ENCODE measurements at regions not wholly inside any gene's neighbourhood (a gene's known extent, or its start where the extent isn't known, plus 50 kb on each side); places are given as distances from the start of the nearest gene placed in this dataset.
"Not testable (repeated sequence)": the region's sequence is repeated elsewhere in the genome, so short reads cannot be mapped to it uniquely, and the experiment has no call there.

DNA sequence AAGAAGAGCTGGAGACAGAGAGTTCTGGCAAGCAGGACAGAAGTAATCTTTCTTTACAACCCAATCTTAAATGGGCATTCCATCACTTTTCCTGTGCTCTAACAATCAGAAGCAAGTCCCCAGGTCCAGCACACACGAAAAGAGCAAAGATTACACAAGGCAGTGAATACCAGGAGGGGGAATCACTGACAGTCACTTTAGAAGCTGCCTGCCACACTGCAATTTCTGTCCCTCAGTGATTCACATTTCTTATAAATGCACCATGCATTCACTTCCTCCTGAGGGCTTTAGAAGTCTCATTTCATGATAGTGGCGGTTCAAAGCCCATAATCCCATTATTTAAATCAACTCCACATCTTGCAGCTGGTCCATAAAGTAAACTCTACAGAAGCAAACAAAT lies 362.5 kb downstream of the POM121L12 start:
- DNase-seq (ENCODE audit: low spot score), result no peak

GRCh38 chr7:53398566-53398965 lies 363.1 kb downstream of the POM121L12 start:
- DNase-seq (ENCODE audit: low spot score), result no peak

- no peak for DNase-seq (ENCODE audit: low spot score)
Observed at GRCh38 chr7:53413021-53413420, 377.6 kb downstream of the POM121L12 start.

DNA sequence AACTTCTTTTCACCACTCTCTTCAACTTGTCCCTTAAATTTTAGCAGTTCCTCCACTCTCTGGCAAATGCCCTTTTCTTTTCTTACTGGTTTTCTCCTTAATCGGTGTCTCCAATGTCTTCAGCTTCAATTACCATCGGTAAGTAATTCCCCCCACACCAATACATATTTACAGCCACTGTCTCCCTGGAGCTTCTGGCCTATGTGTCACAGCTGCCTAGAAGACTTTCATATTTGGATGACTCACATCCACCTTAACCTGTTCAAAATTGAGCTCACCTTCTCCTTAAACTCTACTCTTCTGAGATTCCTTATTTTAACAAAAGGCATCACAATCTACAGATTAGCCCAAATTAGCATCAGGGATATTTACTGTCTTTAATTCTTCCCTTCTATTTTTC lies 380.4 kb downstream of the POM121L12 start:
- no peak for DNase-seq (ENCODE audit: low spot score)

GRCh38 chr7:53418834-53419482 lies 383.5 kb downstream of the POM121L12 start:
- no peak for DNase-seq (ENCODE audit: low spot score)

DNA sequence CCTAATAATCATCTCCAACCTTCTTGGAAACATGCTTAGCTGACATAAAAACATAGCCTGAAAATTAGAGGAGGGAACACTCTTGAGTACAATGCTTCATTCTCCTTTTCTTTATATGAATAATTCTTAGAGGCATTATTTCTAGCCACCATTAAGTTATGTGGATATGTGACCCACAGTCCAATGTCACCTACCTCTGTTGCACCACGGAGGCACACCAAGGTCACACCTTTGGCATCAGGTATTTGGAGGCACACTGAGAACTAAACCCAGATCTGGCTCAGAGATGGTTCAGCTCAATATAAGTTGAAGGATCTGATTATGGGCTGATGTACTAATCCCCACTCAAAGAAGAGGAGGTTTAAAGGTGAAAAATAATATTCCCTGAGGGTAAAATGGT lies 385.1 kb downstream of the POM121L12 start:
- no peak for DNase-seq (ENCODE audit: low spot score)

GRCh38 chr7:53422291-53422690 lies 386.9 kb downstream of the POM121L12 start:
- no peak for DNase-seq (ENCODE audit: low spot score)

- no peak for DNase-seq (ENCODE audit: low spot score)
Observed at GRCh38 chr7:53426145-53426750, 390.8 kb downstream of the POM121L12 start.

- no peak for DNase-seq (ENCODE audit: low spot score)
Observed at GRCh38 chr7:53428045-53428444, 392.6 kb downstream of the POM121L12 start.

DNA sequence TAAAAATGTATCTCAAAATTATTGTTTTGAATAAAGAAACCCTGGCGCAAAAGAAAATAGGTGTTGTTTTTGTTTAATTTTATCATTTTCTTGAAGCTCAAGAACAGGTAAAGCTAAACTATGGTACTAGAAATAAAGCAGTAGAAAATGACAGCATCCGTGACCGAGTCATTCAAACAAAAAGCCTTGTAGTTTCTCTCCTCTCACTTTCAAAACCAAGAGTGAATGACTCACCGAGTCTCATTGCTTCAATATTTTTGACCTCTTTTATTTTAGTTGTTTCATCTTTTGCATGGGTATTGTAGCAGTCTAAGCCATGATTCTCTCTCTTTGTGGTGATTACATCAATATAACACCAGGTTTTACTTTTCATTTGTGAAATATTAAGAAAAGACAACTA lies 396.5 kb downstream of the POM121L12 start:
- no peak for DNase-seq (ENCODE audit: low spot score)

GRCh38 chr7:53437336-53437735 lies 401.9 kb downstream of the POM121L12 start:
- DNase-seq (ENCODE audit: low spot score), result no peak

DNA sequence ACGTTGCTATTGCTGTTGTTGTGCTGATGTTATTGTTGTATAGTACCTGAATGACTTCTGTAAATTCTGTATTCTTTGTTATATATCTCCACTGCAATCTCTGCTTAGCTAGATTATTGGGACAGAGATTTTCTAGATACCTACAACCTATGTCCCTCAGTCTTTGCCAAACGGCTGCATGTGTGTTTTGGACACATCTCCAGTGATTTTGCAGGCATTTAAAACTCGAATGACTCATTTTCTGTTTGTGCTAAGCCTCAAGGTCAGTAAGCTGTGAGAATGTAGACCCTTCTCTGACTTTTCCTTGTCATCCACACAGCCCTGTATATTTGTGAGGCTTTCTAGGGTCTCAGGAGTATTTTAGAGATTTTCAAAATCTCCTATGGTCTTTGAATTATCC lies 410.7 kb downstream of the POM121L12 start:
- no peak for DNase-seq (ENCODE audit: low spot score)

DNA sequence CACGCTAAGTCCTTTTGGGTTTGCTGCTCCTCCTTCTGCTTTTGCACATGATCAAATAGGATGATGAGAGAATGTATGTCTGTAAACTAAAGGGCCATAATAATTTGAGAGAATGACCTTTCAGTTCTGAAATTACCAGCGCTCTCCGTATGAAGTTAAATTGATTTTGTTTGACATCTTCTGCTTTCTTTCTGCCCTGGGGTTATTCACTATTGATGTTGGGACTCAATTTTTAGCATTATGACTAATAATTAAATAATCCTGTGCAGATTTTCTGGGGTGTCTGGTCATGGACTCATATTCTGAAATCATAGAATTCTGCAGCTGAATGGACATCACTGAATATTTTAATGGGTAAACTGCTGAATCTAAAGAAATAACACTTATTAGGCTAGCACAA lies 423.2 kb downstream of the POM121L12 start:
- DNase-seq (ENCODE audit: low spot score), result no peak

DNA sequence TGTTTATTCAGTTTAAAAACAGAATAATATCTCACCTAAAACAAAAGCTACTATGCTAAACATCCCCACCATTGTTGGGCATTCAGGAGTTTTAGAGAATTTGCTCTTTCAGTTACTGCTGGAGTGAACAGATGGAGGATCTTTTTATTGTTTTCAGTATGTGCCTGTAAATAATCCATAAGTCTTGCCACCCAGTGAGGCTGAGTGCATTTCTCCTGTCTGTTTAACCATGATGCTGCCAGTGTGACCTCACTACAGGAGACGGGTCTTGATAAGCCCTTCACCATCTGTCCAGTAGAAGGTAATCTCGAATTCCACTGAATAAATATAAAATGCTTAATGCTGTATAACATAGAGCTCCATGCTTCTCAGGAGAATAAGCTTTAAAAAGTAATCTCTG lies 430.9 kb downstream of the POM121L12 start:
- no peak for DNase-seq (ENCODE audit: low spot score)

DNA sequence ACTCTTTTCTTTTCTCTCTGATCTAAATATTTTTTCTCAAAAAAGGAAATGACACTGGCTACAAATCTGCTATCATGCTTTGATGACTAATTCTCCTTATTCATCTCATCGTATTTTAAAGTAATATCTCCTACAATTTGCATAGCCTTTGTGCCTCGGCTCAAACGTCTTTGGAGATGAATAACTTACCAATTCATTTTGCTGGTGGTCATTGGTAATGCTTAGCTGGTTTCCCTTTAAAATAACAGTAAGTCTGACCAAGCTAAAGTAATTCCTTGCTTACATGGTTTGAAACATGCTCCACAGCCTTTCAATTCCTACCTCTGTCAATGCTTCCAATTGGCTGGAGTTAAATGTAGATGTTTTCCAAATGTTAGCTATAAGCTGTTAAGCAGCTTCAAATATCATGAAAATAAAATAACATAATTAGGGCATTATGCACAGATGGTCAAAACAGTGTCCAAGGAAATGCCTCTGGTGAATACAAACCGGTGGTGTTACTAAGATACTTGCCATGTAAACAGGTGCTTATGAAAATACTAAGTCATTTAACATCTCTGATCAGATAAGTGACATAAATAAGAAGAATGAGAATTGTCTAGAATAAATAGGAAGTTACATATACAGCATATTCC lies 435.0 kb downstream of the POM121L12 start:
- no peak for DNase-seq (ENCODE audit: low spot score)

DNA sequence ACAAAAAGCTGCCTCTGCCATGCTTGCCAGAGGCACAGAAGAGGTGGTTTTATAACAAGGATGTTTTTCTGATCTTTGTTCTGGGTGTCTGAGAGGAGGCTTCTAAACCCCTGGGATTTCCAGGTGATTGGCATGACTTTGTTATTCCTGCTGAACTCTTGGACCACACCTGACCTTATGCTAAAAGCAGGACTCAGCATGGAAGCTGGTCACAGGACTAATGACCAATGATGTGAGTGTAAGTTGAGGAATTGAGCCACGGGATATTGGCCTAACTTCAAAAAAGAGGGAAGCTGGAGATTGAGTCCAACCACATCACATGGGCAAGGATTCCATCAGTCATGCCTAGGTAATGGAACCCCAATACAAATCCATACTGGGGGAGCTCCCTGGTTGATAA lies 437.9 kb downstream of the POM121L12 start:
- no peak for DNase-seq (ENCODE audit: low spot score)

- DNase-seq (ENCODE audit: low spot score), result no peak
Observed at GRCh38 chr7:53475776-53476175, 440.3 kb downstream of the POM121L12 start.

- no peak for DNase-seq (ENCODE audit: low spot score)
Observed at GRCh38 chr7:53476566-53476965, 441.1 kb downstream of the POM121L12 start.

DNA sequence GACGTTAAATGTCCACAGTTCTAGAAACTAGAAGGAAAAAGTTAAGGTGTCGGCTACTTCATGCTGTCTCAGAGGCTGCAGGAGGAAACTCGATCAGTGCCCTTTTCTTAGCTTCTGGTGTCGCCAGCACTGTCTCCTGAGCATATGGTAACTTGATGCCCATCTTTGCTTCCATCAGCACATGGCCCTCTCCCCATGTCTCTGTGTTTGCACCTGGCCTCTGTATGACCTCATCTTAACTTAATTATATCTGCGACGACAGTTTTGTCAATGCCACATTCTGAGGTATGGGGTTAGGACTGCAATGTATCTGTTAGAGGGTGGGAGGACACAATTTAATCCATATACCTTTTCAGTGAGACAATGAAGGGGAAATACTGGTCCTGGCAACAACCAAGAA lies 449.9 kb downstream of the POM121L12 start:
- no peak for DNase-seq (ENCODE audit: low spot score)

DNA sequence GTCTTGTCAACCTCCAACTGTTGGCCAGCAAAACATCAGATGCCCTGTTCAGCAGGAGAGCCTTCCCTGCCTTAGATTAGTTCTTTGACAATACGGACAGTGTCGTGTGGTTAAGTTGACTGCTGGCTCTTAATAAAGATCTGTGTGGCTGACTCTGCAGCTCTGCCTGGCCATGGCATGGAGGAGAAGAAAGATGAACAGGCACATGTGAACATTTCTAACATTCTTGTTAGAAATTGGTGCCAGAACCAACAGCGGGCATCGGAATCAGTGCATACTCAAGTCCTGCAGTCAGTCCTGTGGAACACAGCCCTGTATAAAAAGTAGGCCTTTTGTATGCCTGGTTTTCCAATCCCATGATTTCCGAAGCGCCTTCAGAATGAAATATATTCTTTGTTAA lies 455.6 kb downstream of the POM121L12 start:
- no peak for DNase-seq (ENCODE audit: low spot score)

DNA sequence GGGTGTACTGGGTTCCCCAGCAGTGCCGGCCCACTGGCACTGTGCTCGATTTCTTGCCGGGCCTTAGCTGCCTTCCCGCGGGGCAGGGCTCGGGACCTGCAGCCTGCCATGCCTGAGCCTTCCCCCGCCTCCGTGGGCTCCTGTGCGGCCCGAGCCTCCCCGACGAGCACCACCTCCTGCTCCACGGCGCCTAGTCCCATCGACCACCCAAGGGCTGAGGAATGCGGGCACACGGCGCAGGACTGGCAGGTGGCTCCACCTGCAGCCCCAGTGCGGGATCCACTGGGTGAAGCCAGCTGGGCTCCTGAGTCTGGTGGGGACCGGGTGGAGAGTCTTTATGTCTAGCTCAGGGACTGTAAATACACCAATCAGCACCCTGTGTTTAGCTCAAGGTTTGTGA lies 459.7 kb downstream of the POM121L12 start:
- DNase-seq (ENCODE audit: low spot score), result not testable (repeated sequence)

- DNase-seq (ENCODE audit: low spot score), result no peak
Observed at GRCh38 chr7:53500076-53500475, 464.6 kb downstream of the POM121L12 start.

- no peak for DNase-seq (ENCODE audit: low spot score)
Observed at GRCh38 chr7:53504914-53505313, 469.5 kb downstream of the POM121L12 start.

DNA sequence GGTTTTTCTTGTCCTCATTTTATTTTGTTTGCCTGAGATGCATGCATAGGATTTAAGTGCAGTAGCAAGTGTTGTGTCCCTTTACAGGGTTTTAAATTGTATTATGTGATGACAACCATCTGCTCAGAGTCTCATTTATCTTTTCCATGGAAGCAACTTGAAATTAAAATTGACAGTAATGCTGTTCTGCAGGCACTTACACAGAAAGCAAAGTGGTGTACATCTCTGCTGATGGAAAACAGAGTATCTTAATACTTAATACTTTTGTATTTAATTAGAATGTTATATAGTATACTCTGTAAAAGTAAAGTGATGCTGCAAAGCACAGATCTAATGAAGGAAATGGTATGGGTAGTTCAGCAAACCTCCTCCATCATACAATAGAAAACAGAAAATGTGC lies 482.9 kb downstream of the POM121L12 start:
- DNase-seq (ENCODE audit: low spot score), result no peak
